NCI-H526 (cell line): ENCODE measurements at regions not wholly inside any gene's neighbourhood (a gene's known extent, or its start where the extent isn't known, plus 50 kb on each side); places are given as distances from the start of the nearest gene placed in this dataset.

Source experiments
- DNase-seq, 2 experiments: peaks; one replicate each; lab custom pipeline; 2025; lab: John Stamatoyannopoulos, UW

DNA sequence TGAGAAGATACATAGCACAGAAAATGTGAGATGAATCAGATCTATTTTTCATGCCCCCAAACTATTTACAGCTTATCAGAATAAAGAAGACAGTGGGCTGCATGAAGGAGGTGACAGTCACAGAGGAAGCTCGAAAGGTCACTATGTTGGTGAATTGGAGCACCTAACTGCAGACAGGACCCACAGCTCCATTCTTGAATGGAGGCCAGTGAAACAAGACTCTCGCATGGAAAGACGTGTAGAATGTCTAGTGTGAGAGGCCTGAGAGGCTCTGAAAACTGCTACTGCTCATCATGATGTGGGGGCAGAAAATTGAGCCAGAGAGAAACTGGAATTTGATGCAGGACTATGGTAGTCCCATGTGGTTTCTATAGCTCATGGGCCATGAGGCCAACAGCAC is 60.3 kb upstream of the CCDC190 start:
- DNase-seq: no peak

DNA sequence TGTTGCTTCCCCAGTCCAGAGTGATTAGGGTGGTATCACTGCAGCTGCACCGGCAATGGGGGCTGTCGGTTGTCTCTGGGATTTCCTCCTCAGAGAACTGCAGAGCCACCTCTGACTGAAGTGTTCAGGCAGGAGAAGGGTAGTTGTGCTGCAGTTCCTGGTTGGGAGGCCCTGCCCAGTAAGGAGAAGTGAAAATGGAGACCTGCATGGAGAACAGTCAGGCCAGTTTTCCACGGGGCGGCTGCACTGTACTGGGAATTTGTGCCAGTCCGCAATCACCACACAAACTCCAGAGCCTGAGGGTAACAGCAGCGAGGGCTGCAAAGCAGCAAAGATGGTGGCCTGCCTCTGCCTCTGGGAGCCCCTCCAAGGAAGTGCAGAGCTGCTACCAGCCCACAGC is 58.1 kb upstream of the CCDC190 start:
- DNase-seq: no peak

DNA sequence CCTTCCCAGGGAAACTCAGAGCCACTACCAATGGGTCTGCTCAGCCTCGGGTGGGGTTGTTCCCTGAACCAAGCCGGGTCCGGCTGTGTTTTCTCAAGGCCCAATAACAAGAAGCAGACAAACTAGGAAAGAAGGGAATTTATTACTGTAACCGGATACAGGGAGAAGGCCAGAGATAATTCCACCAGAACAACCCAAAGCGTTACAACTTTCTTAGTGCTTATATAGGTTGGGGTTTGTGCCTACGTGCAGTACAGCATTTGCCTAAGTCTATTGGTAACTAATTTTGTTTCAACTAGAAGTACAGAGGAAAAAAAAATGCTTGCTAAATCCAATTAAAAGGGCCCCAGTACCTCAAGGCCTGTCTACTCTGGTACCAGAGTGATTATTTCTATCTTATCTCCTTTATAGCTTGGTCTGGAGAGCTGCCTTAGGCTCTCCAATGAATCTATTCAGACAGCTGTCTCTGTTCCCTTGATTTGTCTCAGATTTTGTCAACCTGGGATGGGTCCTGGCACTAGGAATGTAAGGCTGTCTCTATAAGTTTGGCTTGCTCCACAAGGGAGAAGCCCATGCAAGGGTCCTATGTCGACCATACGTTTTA is 57.3 kb upstream of the CCDC190 start:
- no peak for DNase-seq

DNA sequence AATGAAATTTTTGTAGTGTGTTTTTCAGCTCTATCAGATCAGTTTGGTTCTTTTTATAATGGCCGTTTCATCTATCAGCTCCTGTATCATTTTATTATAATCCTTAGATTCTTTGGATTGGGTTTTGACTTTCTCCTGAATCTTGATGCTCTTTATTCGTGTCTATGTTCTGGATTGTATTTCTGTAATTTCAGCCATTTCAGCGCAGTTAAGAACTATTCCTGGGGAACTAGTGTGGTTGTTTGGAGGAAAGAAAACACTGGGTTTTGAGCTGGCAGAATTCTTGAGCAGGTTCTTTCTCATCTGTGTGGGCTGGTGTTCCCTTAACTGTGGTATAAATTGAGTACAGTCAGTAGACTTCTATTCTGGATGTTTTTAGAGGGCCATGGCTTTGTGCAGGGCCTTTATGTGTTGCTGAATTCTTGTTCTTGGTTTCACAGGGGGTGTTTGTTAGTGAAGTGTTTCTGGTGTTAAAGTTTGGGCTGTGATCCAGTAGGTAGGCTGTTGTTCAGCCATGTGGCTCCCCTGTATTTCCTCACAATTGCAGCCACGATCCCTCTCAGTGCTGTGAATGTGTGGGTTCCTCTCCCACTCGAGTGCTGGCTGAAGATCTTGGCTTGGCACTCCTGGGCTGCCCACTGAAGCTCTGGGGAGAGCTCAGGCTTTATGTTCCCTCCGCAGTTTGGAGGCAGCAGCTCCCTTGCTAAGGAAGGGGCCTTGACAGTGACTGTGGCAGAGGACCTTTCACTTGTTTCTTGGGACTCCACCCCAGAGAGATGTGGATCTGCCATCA is 56.0 kb upstream of the CCDC190 start:
- DNase-seq: no peak

DNA sequence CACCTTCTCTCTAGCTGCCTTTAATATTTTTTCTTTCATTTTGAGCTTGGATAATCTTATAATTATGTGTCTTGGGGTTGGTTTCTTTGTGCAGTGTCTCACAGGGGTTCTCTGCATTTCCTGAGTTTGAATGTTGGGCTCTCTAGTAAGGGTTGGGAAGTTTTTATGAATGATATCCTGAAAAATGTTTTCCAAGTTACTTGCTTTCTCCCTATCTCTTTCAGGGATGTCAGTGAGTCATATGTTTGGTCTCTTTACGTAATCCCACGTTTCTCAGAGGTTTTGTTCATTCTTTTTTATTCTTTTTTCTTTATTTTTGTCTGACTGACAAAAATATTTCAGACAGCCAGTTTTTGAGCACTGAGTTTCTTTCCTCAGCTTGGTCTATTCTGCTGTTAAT is 55.4 kb upstream of the CCDC190 start:
- no peak for DNase-seq

DNA sequence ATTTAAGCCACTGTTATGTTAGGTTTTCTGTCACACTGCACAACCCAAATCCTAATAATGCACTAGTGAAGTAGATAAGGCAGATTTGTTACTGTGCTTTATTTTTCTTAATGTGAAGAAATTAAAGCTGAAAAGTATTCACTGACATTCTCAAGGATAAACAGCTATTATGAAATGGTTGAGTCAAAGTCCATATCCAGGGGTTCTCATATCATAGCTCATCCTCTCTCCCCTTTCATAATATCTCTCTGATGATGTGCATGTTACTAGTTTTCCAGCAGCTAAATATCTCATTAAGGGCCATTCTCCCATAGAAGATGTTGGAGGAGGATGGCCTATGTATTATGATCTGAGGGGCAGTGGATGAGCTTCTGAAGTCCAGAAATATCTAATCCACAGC is 53.6 kb upstream of the CCDC190 start:
- DNase-seq: no peak

DNA sequence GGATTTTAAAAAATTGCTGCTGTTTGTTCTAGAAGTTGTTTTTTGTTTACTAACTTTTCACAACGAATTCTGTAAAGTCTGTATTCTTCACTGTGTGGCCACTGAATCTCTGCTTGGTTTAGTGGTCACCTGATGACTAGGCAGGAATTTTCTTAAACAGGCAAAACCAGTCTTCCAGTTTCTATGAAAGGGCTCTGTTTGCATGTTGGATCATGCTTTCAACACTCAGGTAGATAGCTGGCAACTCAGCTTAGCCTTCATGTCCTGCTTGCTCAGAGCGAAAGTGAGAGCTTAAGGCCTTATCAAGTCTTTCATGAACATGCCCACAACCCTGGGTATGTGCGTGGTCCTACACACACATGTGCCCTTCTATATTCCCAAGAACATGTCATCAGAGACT is 52.4 kb upstream of the CCDC190 start:
- no peak for DNase-seq

DNA sequence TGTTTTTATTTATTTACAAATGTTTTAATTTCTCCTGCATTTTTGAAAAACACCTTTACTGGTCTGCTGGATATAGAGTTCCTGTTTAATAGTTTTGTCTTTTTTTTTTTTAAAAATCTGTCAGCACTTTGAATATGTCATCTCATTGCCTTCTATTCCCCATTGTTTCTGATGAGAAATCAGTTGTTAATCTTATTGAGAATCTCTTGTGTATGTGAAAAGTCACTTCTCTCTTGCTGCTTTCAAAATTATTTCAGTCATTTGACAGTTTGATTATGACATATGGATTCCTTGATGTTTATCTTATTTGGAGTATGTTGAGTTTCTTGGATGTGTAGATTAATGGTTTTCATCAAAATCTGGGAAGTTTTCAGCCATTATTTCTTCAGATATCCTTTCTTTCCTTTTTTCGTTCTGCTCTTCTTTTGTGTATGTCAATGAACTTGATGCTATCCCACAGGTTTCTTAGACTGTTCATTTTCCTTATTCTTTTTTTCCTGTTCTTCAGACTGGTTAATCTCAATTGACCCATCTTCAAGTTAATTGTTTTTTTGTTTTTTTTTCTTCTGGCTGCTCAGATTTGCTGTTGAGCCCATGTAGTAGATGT is 51.2 kb upstream of the CCDC190 start:
- no peak for DNase-seq
